ENCODE measurements at regions not wholly inside any gene's neighbourhood (a gene's known extent, or its start where the extent isn't known, plus 50 kb on each side); places are given as distances from the start of the nearest gene placed in this dataset.

- BruUV-seq (replicated peaks) = no TSS peak
Observed at GRCh38 chr12:11946161-11946560, 124.6 kb upstream of the BCL2L14 start.

More at GRCh38 chr12:11946161-11946560, 124.6 kb upstream of the BCL2L14 start:
- H4K20me1 ChIP-seq (ENCODE audit: insufficient read depth) = no peaks in the 10 kb centered on the region
- no peak overlapping the region for H3K4me3 ChIP-seq (replicated peaks in 1 of 2; ENCODE audit: low read depth in 1 of 2, low read length in 2 of 2)
- no peak overlapping the region for H3K4me2 ChIP-seq (ENCODE audit: low read length)
- DNase-seq (ENCODE audit: low read depth, low spot score) (no peak), ATAC-seq (no peak)
- no peaks in the 10 kb centered on the region for H3K9me2 ChIP-seq (ENCODE audit: insufficient read depth)
- CTCF ChIA-PET = no interaction called here
- POLR2A ChIA-PET = no interaction called here
- no peak overlapping the region for H3K9ac ChIP-seq (ENCODE audit: low read length)
- H3K4me1 ChIP-seq (ENCODE audit: control insufficient read depth in 1 of 2, insufficient read depth in 2 of 2, low read length in 2 of 2) = no peaks in the 10 kb centered on the region
- no peak overlapping the region for H2AFZ ChIP-seq (ENCODE audit: low read depth, low read length, poor library complexity, severe bottlenecking)
- H3K27me3 ChIP-seq (ENCODE audit: insufficient read depth, low read length) = peaks cover 39% of the 10 kb centered on the region; the same call in 1 of the 2 replicates
- H3K27ac ChIP-seq (ENCODE audit: low read depth, low read length) = no peak overlapping the region
- TF ChIP-seq ATF3 (IDR thresholded peaks at IDR 0.05) (no peak), ZFX (IDR thresholded peaks at IDR 0.05) (no peak), SIN3A (IDR thresholded peaks at IDR 0.05; ENCODE audit: low read depth) (no peak), POLR2A (IDR thresholded peaks at IDR 0.05; ENCODE audit: borderline replicate concordance, extremely low read depth, insufficient read depth, insufficient read length) (no peak), ZNF274 (IDR thresholded peaks at IDR 0.05; ENCODE audit: low read depth, low read length) (no peak), EZH2phosphoT487 (IDR thresholded peaks at IDR 0.05; ENCODE audit: borderline replicate concordance) (no peak), YY1 (IDR thresholded peaks at IDR 0.05; ENCODE audit: extremely low read depth, insufficient replicate concordance, low read depth, low read length) (no peak), EGR1 (IDR thresholded peaks at IDR 0.05; ENCODE audit: low read depth) (no peak), JUND (IDR thresholded peaks at IDR 0.05) (no peak), SRF (IDR thresholded peaks at IDR 0.05; ENCODE audit: low read depth) (no peak), ZBTB33 (IDR thresholded peaks at IDR 0.05; ENCODE audit: extremely low read depth, insufficient replicate concordance, low read length) (no peak), RAD21 (IDR thresholded peaks at IDR 0.05; ENCODE audit: low read depth) (no peak), ELF1 (IDR thresholded peaks at IDR 0.05; ENCODE audit: borderline replicate concordance, low read depth) (no peak), POLR2AphosphoS5 (IDR thresholded peaks at IDR 0.05; ENCODE audit: low read depth, low read length) (no peak), REST (IDR thresholded peaks at IDR 0.05; ENCODE audit: low read depth) (no peak), CEBPB (IDR thresholded peaks at IDR 0.05; ENCODE audit: low read depth) (no peak), CBX3 (IDR thresholded peaks at IDR 0.05; ENCODE audit: low read depth) (no peak), FOSL1 (IDR thresholded peaks at IDR 0.05; ENCODE audit: low read depth) (no peak)
- TF ChIP-seq, protein P1, sequence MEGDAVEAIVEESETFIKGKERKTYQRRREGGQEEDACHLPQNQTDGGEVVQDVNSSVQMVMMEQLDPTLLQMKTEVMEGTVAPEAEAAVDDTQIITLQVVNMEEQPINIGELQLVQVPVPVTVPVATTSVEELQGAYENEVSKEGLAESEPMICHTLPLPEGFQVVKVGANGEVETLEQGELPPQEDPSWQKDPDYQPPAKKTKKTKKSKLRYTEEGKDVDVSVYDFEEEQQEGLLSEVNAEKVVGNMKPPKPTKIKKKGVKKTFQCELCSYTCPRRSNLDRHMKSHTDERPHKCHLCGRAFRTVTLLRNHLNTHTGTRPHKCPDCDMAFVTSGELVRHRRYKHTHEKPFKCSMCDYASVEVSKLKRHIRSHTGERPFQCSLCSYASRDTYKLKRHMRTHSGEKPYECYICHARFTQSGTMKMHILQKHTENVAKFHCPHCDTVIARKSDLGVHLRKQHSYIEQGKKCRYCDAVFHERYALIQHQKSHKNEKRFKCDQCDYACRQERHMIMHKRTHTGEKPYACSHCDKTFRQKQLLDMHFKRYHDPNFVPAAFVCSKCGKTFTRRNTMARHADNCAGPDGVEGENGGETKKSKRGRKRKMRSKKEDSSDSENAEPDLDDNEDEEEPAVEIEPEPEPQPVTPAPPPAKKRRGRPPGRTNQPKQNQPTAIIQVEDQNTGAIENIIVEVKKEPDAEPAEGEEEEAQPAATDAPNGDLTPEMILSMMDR (IDR thresholded peaks at IDR 0.05 in 2 of 3, conservative IDR thresholded peaks at IDR 0.05 in 1 of 3; ENCODE audit: borderline replicate concordance in 1 of 3, insufficient read depth in 1 of 3, low read depth in 2 of 3, low read length in 2 of 3) = no peak
- no peaks in the 10 kb centered on the region for H3K36me3 ChIP-seq (ENCODE audit: control insufficient read depth in 1 of 2, insufficient read depth in 2 of 2, low read length in 2 of 2)
- intact Hi-C loops (cut with micrococcal nuclease) = no loop called here
- no peaks in the 10 kb centered on the region for H3K9me3 ChIP-seq (ENCODE audit: control insufficient read depth in 1 of 2, insufficient read depth in 1 of 2, low read depth in 1 of 2, low read length in 2 of 2)
- RAD21 ChIA-PET (ENCODE audit: low non-redundant PET in 1 of 2, low total read pairs in 2 of 2, uncharacterized antibody in 2 of 2, unreplicated experiment in 2 of 2) = no interaction called here
- no peaks in the 10 kb centered on the region for H3K79me2 ChIP-seq (ENCODE audit: insufficient read depth, low read length)
